ENCODE measurements at regions not wholly inside any gene's neighbourhood (a gene's known extent, or its start where the extent isn't known, plus 50 kb on each side); places are given as distances from the start of the nearest gene placed in this dataset.

GRCh38 chr11:121359591-121359990 lies 67.0 kb downstream of the SC5D start:
- TF ChIP-seq CTCF (IDR thresholded peaks at IDR 0.05) (no peak), CBFB (CRISPR knock-in tag; IDR thresholded peaks at IDR 0.05; ENCODE audit: low read depth) (no peak), KAT7 (CRISPR knock-in tag; IDR thresholded peaks at IDR 0.05; ENCODE audit: borderline replicate concordance) (no peak), CREM (CRISPR knock-in tag; IDR thresholded peaks at IDR 0.05) (no peak), ZNF121 (CRISPR knock-in tag; IDR thresholded peaks at IDR 0.05) (no peak), ZNF396 (CRISPR knock-in tag; IDR thresholded peaks at IDR 0.05; ENCODE audit: borderline replicate concordance) (no peak), MAX (CRISPR knock-in tag; IDR thresholded peaks at IDR 0.05) (no peak), SP1 (CRISPR knock-in tag; conservative IDR thresholded peaks at IDR 0.05) (no peak), RELA (CRISPR knock-in tag; IDR thresholded peaks at IDR 0.05; ENCODE audit: borderline replicate concordance) (no peak), MYBL2 (CRISPR knock-in tag; IDR thresholded peaks at IDR 0.05) (no peak), ZNF138 (CRISPR knock-in tag; conservative IDR thresholded peaks at IDR 0.05) (no peak), ZNF512 (CRISPR knock-in tag; IDR thresholded peaks at IDR 0.05; ENCODE audit: borderline replicate concordance) (no peak), ESRRA (CRISPR knock-in tag; IDR thresholded peaks at IDR 0.05; ENCODE audit: borderline replicate concordance) (no peak), TP53 (CRISPR knock-in tag; IDR thresholded peaks at IDR 0.05) (no peak)

All from WTC11 (cell line).